ENCODE measurements at regions not wholly inside any gene's neighbourhood (a gene's known extent, or its start where the extent isn't known, plus 50 kb on each side); places are given as distances from the start of the nearest gene placed in this dataset.

DNA sequence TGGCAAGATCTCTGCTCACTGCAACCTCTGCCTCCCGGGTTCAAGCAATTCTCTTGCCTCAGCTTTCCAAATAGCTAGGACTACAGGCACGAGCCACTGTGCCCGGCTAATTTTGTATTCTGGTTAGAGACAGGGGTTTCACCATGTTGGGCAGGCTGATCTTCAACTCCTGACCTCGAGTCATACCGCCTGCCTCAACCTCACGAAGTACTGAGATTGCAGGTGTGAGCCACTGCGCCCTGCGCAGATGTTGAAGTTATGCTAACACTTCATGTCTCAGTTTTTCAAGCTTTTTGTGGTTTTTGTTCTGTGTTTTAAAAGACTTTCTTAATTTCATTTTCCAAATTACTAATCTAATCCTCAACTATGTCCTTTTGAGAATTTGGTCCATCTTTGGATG, 154.4 kb upstream of the TLL1 start:
- TF ChIP-seq, protein P1, sequence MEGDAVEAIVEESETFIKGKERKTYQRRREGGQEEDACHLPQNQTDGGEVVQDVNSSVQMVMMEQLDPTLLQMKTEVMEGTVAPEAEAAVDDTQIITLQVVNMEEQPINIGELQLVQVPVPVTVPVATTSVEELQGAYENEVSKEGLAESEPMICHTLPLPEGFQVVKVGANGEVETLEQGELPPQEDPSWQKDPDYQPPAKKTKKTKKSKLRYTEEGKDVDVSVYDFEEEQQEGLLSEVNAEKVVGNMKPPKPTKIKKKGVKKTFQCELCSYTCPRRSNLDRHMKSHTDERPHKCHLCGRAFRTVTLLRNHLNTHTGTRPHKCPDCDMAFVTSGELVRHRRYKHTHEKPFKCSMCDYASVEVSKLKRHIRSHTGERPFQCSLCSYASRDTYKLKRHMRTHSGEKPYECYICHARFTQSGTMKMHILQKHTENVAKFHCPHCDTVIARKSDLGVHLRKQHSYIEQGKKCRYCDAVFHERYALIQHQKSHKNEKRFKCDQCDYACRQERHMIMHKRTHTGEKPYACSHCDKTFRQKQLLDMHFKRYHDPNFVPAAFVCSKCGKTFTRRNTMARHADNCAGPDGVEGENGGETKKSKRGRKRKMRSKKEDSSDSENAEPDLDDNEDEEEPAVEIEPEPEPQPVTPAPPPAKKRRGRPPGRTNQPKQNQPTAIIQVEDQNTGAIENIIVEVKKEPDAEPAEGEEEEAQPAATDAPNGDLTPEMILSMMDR (conservative IDR thresholded peaks at IDR 0.05; ENCODE audit: low read depth, low read length): no peak
- no peak for TF ChIP-seq EZH2 (IDR thresholded peaks at IDR 0.05; ENCODE audit: borderline replicate concordance, low read depth, low read length, poor library complexity, severe bottlenecking)

Data from A673 (cell line).